Karpas-422 (cell line): ENCODE measurements at regions not wholly inside any gene's neighbourhood (a gene's known extent, or its start where the extent isn't known, plus 50 kb on each side); places are given as distances from the start of the nearest gene placed in this dataset.

ENCODE experiments used
- DNase-seq: peaks from one replicate; pipeline ENCODE4 v3.0.0-alpha.2; 2015
- H2AFZ ChIP-seq: fragments of 200-600 bp; sonication (generic); 2 replicates; pipeline ENCODE4 v1.6.1; 2014; ENCODE audit warnings: antibody characterized with exemption, low read length, mixed read lengths
- H3K27ac ChIP-seq: fragments of 200-600 bp; sonication (generic); 2 replicates; pipeline ENCODE4 v1.5.1; 2014; ENCODE audit warnings: mild to moderate bottlenecking, low read length, moderate library complexity
- H3K27me3 ChIP-seq: fragments of 200-600 bp; sonication (generic); 2 replicates; pipeline ENCODE4 v1.6.1; 2014; ENCODE audit warnings: low read length, mixed read lengths
- H3K36me3 ChIP-seq: fragments of 200-600 bp; sonication (generic); 2 replicates; pipeline ENCODE4 v1.6.1; 2014; ENCODE audit warnings: low read length, mixed read lengths; ENCODE audit not compliant: insufficient read depth
- H3K4me1 ChIP-seq: fragments of 200-600 bp; sonication (generic); 2 replicates; pipeline ENCODE4 v1.6.1; 2014; ENCODE audit warnings: mild to moderate bottlenecking, low read length, mixed read lengths
- H3K4me2 ChIP-seq: fragments of 200-600 bp; sonication (generic); 2 replicates; pipeline ENCODE4 v1.6.1; 2014; ENCODE audit warnings: low read length, low read depth, mild to moderate bottlenecking; ENCODE audit not compliant: poor library complexity, severe bottlenecking
- H3K4me3 ChIP-seq: fragments of 200-600 bp; sonication (generic); 2 replicates; pipeline ENCODE4 v1.5.1; 2014; ENCODE audit warnings: mild to moderate bottlenecking, antibody characterized with exemption, low read length, mixed read lengths
- H3K79me2 ChIP-seq: fragments of 200-600 bp; sonication (generic); 2 replicates; pipeline ENCODE4 v1.6.1; 2014; ENCODE audit warnings: mild to moderate bottlenecking, low read length, mixed read lengths
- H3K9ac ChIP-seq: fragments of 200-600 bp; sonication (generic); 2 replicates; pipeline ENCODE4 v1.6.0; 2014; ENCODE audit warnings: low read length
- H3K9me2 ChIP-seq: fragments of 200-600 bp; sonication (generic), shearing (Covaris generic); replicated peaks from 2 replicates; pipeline ENCODE4 v1.6.0; 2014; ENCODE audit warnings: mild to moderate bottlenecking, low read length, moderate library complexity; ENCODE audit not compliant: insufficient read depth
- H3K9me3 ChIP-seq: fragments of 300-700, 200-600 bp; sonication (generic); 2 replicates; pipeline ENCODE4 v1.6.1; 2014; ENCODE audit warnings: low read length, mixed read lengths
- H4K20me1 ChIP-seq: fragments of 200-600 bp; sonication (generic); 2 replicates; pipeline ENCODE4 v1.6.1; 2014; ENCODE audit warnings: mild to moderate bottlenecking, antibody characterized with exemption, low read length, low read depth; ENCODE audit not compliant: insufficient read depth

DNA sequence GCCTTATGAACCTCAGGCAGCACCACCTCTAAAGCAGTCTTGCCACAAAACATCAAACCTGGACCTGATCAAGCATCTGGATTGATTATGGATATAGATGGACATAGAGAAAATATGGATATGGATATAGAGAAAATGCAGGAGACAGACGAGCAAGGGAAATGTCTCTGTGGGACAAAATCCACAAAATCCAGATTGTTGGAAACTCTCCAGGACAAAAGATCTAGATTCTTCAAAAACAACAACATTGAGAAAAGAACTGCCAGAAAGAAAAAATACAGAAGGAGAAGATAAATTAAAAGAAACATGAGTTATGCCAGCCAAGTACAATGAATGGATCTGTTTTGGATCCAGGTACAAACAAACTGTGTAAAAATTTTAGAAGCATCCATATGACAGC lies 1176.5 kb downstream of the UQCRFS1 start:
- Histone ChIP-seq H3K27ac (no peak overlapping the region), H3K4me1 (no peaks in the 10 kb centered on the region), H2AFZ (no peak overlapping the region), H3K4me3 (no peak overlapping the region), H3K27me3 (no peaks in the 10 kb centered on the region), H3K4me2 (no peak overlapping the region), H3K9me2 (no peaks in the 10 kb centered on the region), H4K20me1 (no peaks in the 10 kb centered on the region), H3K79me2 (no peaks in the 10 kb centered on the region), H3K9me3 (no peaks in the 10 kb centered on the region), H3K36me3 (no peaks in the 10 kb centered on the region), H3K9ac (no peak overlapping the region)
- DNase-seq, result no peak

DNA sequence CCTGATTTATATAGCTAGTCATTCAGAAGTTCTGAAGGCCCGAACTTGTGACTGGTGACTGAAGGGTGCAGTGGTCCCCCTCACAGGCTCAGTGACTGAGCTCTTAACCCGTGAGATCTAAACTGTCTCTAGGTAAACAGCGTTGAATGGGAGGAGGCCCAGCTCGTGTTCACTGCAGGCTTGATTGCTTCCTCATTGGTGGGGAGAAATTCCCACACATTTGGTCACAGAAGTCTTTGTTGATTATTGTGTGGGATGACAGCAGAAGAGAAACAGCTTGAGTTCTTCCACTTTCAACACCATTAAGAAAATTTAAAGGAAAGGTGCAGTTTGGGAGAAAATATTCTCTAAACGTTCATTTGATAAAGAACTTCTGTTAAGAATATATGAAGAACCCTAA lies 1178.0 kb downstream of the UQCRFS1 start:
- H3K4me1 ChIP-seq, result no peaks in the 10 kb centered on the region
- H3K4me3 ChIP-seq, result no peak overlapping the region
- DNase-seq, result no peak
- no peak overlapping the region for H3K27ac ChIP-seq
- H2AFZ ChIP-seq, result no peak overlapping the region
- no peaks in the 10 kb centered on the region for H3K27me3 ChIP-seq
- no peaks in the 10 kb centered on the region for H3K9me3 ChIP-seq
- H4K20me1 ChIP-seq, result no peaks in the 10 kb centered on the region
- no peaks in the 10 kb centered on the region for H3K36me3 ChIP-seq
- H3K4me2 ChIP-seq, result no peak overlapping the region
- no peaks in the 10 kb centered on the region for H3K9me2 ChIP-seq
- H3K79me2 ChIP-seq, result no peaks in the 10 kb centered on the region
- no peak overlapping the region for H3K9ac ChIP-seq

DNA sequence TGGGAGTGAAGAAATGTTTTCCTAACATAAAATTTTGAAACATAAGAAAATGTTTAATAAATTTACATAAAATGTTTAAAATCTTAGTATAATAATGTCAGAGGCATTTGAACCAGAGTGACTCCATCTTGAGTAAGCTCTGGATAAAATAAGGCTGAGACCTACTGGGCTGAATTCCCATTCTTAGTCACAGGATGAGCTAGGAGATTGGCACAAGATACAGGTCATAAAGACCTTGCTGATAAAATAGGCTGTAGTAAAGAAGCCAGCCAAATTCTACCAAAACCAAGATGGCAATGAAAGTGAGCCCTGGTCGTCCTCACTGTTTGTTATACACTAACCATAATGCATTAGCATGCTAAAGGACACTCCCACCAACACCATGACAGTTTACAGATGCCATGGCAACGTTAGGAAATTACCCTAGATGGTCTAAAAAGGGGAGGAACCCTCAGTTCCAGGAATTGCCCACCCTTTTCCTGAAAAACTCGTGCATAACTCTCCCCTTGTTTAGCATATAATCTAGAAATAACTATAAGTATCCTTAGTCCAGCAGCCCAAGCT lies 1184.0 kb downstream of the UQCRFS1 start:
- DNase-seq, result no peak
- Histone ChIP-seq H3K27ac (no peak overlapping the region), H3K36me3 (no peaks in the 10 kb centered on the region), H3K9me2 (no peaks in the 10 kb centered on the region), H3K9ac (no peak overlapping the region), H3K27me3 (no peaks in the 10 kb centered on the region), H3K9me3 (no peaks in the 10 kb centered on the region), H2AFZ (no peak overlapping the region), H3K4me2 (no peak overlapping the region), H3K4me3 (no peak overlapping the region), H3K4me1 (no peaks in the 10 kb centered on the region), H3K79me2 (no peaks in the 10 kb centered on the region), H4K20me1 (no peaks in the 10 kb centered on the region)

DNA sequence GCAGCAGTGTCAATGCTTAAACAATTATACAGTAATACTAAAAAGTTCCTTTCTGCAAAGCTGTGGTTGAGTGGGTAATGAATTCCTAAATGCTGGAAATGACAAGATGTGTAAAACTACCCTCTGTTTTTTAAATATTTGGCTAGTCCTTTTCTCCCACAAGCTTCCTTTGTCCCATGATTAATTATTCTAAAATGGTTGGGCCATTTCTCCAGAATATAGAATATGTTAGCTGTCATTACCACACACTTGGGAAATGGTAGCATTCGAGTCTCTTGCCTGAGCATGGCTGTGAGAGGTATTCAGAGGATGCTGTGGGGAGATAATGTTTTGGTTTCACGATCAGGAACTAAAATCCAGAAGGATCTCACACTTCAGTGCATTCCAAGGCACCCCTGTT lies 1185.8 kb downstream of the UQCRFS1 start:
- Histone ChIP-seq H3K9me2 (no peaks in the 10 kb centered on the region), H3K9ac (no peak overlapping the region), H3K36me3 (no peaks in the 10 kb centered on the region), H3K4me1 (no peaks in the 10 kb centered on the region), H2AFZ (no peak overlapping the region), H3K4me3 (no peak overlapping the region), H3K9me3 (no peaks in the 10 kb centered on the region), H3K4me2 (no peak overlapping the region), H3K79me2 (no peaks in the 10 kb centered on the region), H3K27me3 (no peaks in the 10 kb centered on the region), H3K27ac (no peak overlapping the region), H4K20me1 (no peaks in the 10 kb centered on the region)
- no peak for DNase-seq

DNA sequence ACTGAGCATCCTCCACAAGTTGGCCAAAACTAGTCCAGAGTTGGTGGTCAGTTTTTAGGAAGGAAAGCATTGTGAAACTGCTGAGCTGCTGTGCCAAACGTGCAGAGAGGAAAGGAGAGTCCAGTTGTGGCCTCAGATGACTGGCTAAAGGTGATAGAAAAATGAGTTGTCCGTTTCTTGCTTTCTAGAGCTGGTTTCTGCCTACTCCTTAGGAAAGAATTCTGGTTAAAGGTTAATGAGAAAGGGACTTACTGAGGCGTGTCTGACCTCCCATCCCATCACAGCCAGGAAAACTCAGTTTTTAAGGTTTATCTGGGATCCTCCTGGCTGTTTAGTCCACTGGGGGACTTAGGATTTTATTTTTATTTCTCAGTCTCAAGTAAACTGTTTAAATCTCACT lies 1186.3 kb downstream of the UQCRFS1 start:
- H3K9me2 ChIP-seq, result no peaks in the 10 kb centered on the region
- no peaks in the 10 kb centered on the region for H3K79me2 ChIP-seq
- no peak overlapping the region for H3K4me2 ChIP-seq
- no peak overlapping the region for H3K27ac ChIP-seq
- no peaks in the 10 kb centered on the region for H3K4me1 ChIP-seq
- H3K27me3 ChIP-seq, result no peaks in the 10 kb centered on the region
- H3K9me3 ChIP-seq, result no peaks in the 10 kb centered on the region
- no peaks in the 10 kb centered on the region for H3K36me3 ChIP-seq
- H3K9ac ChIP-seq, result no peak overlapping the region
- no peak for DNase-seq
- H3K4me3 ChIP-seq, result no peak overlapping the region
- H4K20me1 ChIP-seq, result no peaks in the 10 kb centered on the region
- H2AFZ ChIP-seq, result no peak overlapping the region

DNA sequence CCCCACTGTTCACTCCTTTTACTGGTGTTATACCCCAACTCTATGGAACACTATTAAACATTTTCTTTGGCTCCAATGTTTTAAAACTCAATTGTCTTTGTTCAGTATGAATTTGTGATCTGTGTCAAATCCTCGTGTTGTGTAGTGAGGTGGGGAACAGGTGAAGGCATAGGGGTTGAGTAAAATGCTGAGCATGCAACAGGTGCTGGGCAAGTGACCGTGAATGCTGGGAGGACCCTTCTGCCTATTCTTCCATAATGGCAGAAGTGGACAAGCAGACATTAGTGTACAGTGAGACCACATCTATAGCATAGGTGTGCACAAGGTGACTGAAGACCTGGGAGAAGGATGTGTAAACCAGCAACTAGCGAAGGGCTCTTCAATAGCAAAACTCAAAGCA lies 1188.0 kb downstream of the UQCRFS1 start:
- Histone ChIP-seq H3K36me3 (no peaks in the 10 kb centered on the region), H3K4me1 (no peaks in the 10 kb centered on the region), H3K9me2 (no peaks in the 10 kb centered on the region), H2AFZ (no peak overlapping the region), H4K20me1 (no peaks in the 10 kb centered on the region), H3K27me3 (no peaks in the 10 kb centered on the region), H3K4me2 (no peak overlapping the region), H3K27ac (no peak overlapping the region), H3K79me2 (no peaks in the 10 kb centered on the region), H3K9me3 (no peaks in the 10 kb centered on the region), H3K9ac (no peak overlapping the region), H3K4me3 (no peak overlapping the region)
- DNase-seq, result no peak

DNA sequence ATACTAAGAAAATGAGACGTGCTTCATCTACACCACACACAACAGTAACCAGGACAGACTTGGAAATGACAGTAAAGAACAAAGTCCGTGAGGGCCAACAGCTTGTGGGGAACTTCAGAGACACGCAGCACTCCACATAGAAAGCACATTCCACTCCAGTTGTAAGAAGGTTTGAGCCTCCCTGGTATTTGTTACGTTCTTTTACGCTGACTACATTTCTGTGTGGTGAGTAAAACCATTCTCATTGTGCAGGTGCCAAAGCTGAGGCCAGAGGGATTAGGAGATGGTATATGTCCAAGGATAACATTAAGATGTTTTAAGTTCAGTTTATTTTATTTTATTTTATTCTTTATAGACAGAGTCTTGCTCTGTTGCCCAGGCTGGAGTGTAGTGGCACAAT lies 1189.9 kb downstream of the UQCRFS1 start:
- no peak for DNase-seq
- H3K36me3 ChIP-seq, result no peaks in the 10 kb centered on the region
- H3K4me3 ChIP-seq, result no peak overlapping the region
- H3K79me2 ChIP-seq, result no peaks in the 10 kb centered on the region
- H3K9me3 ChIP-seq, result no peaks in the 10 kb centered on the region
- H3K9me2 ChIP-seq, result no peaks in the 10 kb centered on the region
- no peak overlapping the region for H3K27ac ChIP-seq
- no peaks in the 10 kb centered on the region for H4K20me1 ChIP-seq
- H2AFZ ChIP-seq, result no peak overlapping the region
- no peaks in the 10 kb centered on the region for H3K4me1 ChIP-seq
- no peaks in the 10 kb centered on the region for H3K27me3 ChIP-seq
- no peak overlapping the region for H3K9ac ChIP-seq
- no peak overlapping the region for H3K4me2 ChIP-seq

DNA sequence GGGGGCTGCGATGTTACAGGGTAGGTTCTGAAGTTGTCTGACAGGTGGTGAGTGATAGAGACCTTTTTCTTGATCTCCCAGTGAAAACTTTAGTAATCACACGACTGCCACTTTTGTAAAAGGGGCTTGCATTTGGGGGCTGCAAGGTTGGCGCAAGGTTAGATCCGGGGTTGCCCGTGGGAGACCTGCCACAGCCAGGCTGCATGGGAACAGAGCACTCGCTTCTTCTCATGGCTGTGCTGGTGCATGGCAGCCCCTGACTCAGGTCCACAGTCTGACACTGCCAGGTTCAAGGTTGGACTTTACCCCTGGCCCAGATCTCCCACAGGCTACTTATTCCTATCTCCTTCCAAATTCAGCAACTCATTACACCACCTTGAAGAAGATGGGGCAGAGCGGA lies 1190.4 kb downstream of the UQCRFS1 start:
- Histone ChIP-seq H4K20me1 (no peaks in the 10 kb centered on the region), H3K27ac (no peak overlapping the region)

More for the DNA sequence above, 1190.4 kb downstream of the UQCRFS1 start:
- H3K27me3 ChIP-seq, result no peaks in the 10 kb centered on the region
- no peak overlapping the region for H2AFZ ChIP-seq
- DNase-seq, result no peak
- H3K9ac ChIP-seq, result no peak overlapping the region
- no peaks in the 10 kb centered on the region for H3K36me3 ChIP-seq
- H3K4me2 ChIP-seq, result no peak overlapping the region
- H3K9me3 ChIP-seq, result no peaks in the 10 kb centered on the region
- H3K9me2 ChIP-seq, result no peaks in the 10 kb centered on the region
- H3K4me3 ChIP-seq, result no peak overlapping the region
- no peaks in the 10 kb centered on the region for H3K79me2 ChIP-seq
- no peaks in the 10 kb centered on the region for H3K4me1 ChIP-seq
